Vagina (tissue), 2 donors: ENCODE measurements at regions not wholly inside any gene's neighbourhood (a gene's known extent, or its start where the extent isn't known, plus 50 kb on each side); places are given as distances from the start of the nearest gene placed in this dataset.

ENCODE experiments used
- POLR2A ChIP-seq, 2 donors: fragments of 450-650 bp; IDR thresholded peaks; one replicate each; pipeline ENCODE4 v1.6.1; 2017; ENCODE audit warnings: antibody characterized with exemption in 2 of 2, mild to moderate bottlenecking in 2 of 2, moderate library complexity in 2 of 2
- POLR2AphosphoS5 ChIP-seq, 2 donors: sonication (generic); formaldehyde crosslinking; IDR thresholded peaks; one replicate each; pipeline ENCODE4 v1.9.0; 2017; ENCODE audit warnings: antibody characterized with exemption in 2 of 2, mild to moderate bottlenecking in 2 of 2, low read depth in 1 of 2; ENCODE audit not compliant: insufficient read depth in 1 of 2
- TF ChIP-seq, protein P1 (sequence below), 3 experiments: fragments of 450-650 bp in 2 of 3; fragments of 200-600 bp in 1 of 3; sonication (generic) in 1 of 3; IDR thresholded peaks; one replicate each; pipeline ENCODE4 v1.5.1; 2017 to 2019; ENCODE audit warnings: antibody characterized with exemption in 3 of 3, mild to moderate bottlenecking in 2 of 3, moderate library complexity in 2 of 3

DNA sequence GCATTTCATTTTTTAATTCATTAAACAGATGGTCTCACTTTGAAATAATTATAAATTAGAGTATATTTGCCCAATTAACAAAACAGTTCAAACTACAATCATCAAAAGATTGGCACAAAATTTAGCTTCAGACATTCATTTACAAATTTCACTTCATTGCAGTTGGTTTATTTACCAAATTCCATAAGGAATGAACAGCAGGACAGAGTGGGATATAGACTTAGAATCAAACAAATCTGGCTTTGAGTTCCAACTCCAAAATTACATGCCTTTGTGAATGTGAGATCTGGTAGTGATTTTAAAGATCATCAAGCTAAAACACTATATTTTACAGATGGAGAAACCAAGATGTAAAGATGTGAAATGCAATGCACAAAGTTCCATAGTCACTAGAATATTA lies 310.7 kb upstream of the CNTN5 start:
- TF ChIP-seq, protein P1, sequence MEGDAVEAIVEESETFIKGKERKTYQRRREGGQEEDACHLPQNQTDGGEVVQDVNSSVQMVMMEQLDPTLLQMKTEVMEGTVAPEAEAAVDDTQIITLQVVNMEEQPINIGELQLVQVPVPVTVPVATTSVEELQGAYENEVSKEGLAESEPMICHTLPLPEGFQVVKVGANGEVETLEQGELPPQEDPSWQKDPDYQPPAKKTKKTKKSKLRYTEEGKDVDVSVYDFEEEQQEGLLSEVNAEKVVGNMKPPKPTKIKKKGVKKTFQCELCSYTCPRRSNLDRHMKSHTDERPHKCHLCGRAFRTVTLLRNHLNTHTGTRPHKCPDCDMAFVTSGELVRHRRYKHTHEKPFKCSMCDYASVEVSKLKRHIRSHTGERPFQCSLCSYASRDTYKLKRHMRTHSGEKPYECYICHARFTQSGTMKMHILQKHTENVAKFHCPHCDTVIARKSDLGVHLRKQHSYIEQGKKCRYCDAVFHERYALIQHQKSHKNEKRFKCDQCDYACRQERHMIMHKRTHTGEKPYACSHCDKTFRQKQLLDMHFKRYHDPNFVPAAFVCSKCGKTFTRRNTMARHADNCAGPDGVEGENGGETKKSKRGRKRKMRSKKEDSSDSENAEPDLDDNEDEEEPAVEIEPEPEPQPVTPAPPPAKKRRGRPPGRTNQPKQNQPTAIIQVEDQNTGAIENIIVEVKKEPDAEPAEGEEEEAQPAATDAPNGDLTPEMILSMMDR (IDR thresholded peaks at IDR 0.05), result no peak
- TF ChIP-seq POLR2A (IDR thresholded peaks at IDR 0.05) (no peak), POLR2AphosphoS5 (IDR thresholded peaks at IDR 0.05; ENCODE audit: insufficient read depth in 1 of 2, low read depth in 1 of 2) (no peak)
